ENCODE measurements at regions not wholly inside any gene's neighbourhood (a gene's known extent, or its start where the extent isn't known, plus 50 kb on each side); places are given as distances from the start of the nearest gene placed in this dataset.

DNA sequence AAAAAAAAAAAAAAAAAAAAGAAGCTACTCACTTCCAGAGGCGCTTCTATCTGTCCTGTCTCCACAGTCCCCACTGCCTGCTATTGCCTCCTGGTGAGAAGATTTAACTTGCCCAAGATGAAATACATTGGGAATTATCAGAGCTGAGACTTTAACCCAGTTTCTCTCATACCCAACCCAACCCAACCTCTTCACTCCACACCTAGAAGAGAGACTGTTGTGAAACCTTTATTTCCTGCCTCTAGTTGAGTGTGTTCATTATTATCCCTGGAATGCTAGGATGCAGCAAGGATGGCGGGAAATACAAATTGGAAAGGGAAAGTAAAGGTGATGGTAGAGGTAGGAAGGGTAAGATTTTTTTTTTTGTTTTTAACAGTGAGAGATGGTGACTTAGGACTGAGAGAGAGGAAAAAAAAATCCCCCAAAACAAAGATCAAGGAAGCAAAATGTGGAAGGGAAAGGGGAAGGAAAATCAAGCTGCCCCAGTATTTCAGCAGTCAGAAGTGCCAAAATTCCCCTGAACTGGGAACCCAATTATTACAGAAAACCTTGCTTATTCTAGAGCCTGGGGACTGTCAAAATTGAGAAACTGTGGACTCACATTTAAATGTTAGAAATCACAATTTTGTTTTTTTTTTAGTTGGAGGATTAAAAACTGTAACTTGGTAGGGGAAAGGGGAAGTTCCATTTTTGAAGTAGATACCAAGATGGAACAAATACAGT is 253.0 kb downstream of the PTTG2 start:
- TF ChIP-seq GATA3 (IDR thresholded peaks at IDR 0.05; ENCODE audit: low read depth, low read length) (no peak), GATA2 (IDR thresholded peaks at IDR 0.05; ENCODE audit: low read depth, low read length) (no peak)

DNA sequence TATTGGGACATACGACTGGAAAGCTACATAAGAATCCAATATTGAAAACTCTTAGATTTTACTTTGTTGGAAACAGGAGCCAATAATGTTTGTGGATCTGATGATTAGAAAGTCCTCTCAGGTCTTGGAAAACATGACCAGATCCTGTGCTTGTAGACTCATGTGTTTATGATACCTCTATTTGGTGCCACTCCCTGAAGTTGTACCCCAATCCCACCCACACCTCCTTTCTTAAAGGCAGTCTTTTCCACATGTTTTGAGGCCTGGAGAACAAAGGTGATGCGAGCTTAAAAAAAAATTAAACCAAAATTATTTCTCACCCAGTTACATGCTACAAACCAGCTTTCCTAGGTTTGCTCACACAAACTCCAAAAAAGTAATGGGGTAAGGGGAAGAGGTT is 262.7 kb downstream of the PTTG2 start:
- TF ChIP-seq GATA2 (IDR thresholded peaks at IDR 0.05; ENCODE audit: low read depth, low read length) = no peak
- no peak for TF ChIP-seq GATA3 (IDR thresholded peaks at IDR 0.05; ENCODE audit: low read depth, low read length)

DNA sequence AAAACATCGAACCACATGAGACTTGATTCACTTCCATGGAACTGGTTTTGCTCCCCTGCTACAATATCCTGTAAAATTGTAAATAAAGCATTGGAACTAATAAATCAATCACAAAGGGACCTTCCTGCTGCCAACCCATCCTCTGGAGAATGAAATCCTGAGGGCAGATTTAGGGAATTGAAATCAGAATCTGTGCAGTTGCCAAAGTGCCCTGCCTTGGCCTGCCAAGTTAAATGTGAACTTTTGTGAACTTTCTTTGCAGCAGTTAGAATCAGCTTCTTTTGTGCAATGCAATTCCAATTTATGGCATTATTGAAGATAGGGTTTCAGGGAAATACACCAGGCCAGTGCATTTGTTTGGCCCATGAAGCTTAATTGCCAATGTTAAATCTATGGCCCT is 263.1 kb downstream of the PTTG2 start:
- TF ChIP-seq GATA2 (IDR thresholded peaks at IDR 0.05; ENCODE audit: low read depth, low read length) = no peak
- TF ChIP-seq GATA3 (IDR thresholded peaks at IDR 0.05; ENCODE audit: low read depth, low read length) = no peak

DNA sequence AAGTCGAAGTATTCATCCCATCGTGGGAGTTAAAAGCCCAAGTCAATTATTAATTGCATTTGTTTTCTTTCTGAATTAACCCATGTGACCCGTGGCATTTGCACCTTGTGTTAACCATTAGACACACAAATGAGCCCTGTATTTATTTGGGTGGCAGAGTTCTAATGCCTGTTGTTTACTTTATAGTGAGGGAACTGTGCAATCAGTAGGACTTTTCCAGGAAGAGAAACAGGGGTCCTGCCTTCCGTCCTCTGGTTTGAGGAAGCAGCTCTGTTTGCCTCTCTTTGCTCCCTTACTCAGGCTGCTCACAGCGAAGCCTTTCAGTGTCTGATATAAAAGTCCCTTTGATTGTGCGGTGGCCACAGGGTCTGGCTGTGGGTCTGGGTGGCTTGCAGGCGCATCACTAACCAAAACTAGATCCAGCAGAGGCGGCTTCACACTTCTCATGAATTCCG is 263.6 kb downstream of the PTTG2 start:
- TF ChIP-seq GATA3 (IDR thresholded peaks at IDR 0.05; ENCODE audit: low read depth, low read length) = no peak
- TF ChIP-seq GATA2 (IDR thresholded peaks at IDR 0.05; ENCODE audit: low read depth, low read length) = no peak

DNA sequence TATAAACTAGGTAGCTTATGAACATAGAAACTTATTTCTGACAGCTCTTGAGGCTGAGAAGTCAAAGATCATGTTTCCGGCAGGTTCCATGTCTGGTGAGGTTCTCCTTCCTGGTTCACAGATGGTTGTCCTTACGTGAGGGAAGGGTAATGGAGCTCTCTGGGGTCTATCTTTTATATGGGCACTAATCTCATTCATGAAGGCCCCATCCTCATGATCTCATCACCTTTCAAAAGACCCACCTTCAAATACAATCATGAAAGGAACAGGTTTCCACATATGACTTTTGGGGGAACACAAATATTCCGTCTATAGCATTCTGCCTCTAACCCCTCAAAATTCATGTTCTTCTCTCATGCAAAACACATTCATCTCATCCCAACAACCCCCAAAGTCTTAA is 264.7 kb downstream of the PTTG2 start:
- no peak for TF ChIP-seq GATA3 (IDR thresholded peaks at IDR 0.05; ENCODE audit: low read depth, low read length)
- TF ChIP-seq GATA2 (IDR thresholded peaks at IDR 0.05; ENCODE audit: low read depth, low read length) = no peak

DNA sequence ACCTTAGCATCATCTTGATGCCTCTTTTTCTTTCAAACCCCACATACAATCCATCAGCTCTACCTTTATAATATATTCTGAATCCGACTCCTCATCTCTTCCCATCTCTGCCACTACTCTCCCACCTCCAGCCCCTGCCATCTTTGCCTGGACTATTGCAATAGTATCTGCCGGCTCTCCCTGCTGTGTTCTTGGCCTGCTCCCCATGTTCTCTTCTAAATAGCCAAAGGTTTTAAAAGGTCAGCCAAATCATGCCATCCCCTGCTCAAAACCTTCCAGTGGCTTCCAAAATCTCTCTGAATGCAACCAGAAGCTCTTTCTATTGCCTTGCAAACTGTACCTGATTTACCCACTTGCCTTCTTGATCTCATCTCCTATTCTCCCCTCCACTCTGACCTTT is 266.0 kb downstream of the PTTG2 start:
- TF ChIP-seq GATA2 (IDR thresholded peaks at IDR 0.05; ENCODE audit: low read depth, low read length) (no peak), GATA3 (IDR thresholded peaks at IDR 0.05; ENCODE audit: low read depth, low read length) (no peak)

DNA sequence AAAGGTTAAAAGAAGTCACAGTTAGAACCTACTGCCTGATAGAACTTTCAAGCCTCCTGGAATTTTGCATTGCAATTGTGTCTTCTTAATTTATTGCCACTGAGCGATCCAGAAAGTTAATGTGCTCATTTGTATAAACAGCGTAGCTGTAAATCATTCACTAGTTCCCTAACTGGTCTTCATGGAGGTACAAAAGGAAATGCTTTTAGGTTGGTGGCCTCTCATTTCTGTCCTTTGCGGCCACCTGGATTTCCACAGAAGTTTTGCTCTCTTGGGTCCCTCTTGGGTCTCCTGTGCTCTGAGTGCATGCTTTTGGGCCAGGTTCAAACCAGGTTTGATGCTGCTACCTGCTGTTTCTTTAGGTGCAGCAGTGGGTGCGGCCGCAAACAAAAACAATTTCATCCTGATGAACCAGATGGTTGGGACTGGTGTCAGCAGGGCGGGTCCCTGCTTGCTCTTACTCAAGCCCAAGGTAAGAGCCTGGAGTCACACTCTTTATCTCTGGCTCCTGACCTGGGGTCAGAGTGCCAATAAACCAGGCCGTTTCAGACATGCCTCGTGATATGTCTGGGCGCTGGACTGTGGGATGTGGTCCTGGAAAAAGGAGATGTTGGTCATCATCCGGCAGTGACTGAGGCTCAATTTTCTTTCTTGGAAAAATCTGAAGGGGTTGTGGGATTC is 270.1 kb downstream of the PTTG2 start:
- no peak for TF ChIP-seq GATA3 (IDR thresholded peaks at IDR 0.05; ENCODE audit: low read depth, low read length)
- TF ChIP-seq GATA2 (IDR thresholded peaks at IDR 0.05; ENCODE audit: low read depth, low read length) = no peak

DNA sequence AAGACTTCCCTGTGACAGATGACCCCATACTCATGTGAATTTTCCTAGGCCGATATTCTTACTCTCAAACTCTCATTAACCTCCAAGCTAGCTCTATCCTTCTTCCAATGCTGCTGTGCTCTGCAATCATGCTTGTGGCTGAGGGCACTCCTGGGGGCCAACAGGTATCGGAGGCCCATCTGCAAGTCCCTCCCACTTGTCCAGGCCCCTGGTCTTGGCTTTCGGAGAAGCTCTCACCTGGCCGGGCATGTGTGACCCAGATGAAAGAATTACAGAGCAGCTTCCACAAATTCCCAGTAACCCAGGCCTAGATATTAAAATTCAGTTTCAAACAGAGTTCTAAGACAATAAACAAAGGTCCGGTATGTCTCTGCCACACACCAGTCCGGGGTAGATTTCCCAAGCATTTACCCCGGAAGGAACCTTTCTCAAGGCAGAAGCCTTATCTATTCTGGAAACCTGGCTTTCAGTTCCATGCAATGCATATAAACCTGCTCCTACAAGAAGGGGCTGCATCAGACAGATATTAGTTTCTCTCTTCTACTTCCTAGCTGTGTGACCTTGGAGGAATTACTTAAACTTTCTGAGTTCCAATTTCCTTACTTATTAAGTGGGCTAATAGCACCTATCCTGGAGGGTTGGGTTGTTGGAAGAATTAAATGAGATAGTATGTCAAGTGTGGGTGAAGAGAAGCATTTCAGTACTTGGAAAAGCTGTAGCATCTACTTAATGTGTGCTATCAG is 270.8 kb downstream of the PTTG2 start:
- no peak for TF ChIP-seq GATA3 (IDR thresholded peaks at IDR 0.05; ENCODE audit: low read depth, low read length)
- TF ChIP-seq GATA2 (IDR thresholded peaks at IDR 0.05; ENCODE audit: low read depth, low read length) = no peak

DNA sequence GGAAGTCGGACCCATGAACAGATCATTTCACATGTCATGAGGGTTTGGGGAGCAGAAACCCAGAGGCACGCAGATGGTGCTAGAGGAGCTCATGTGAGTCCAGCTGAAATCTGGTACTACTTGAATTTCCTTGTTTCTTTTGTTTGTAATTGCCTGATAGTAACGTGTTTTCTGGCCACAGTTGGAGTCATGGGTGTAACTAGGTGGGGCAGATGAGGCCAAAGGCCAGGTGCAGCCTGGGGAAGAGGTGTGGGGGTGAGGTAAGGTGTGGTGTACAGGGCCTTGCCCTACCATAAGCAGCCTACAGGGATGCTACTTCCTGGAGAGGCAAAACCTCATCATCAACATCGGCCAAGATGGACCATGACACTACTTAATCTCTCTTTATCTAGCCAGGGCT is 271.4 kb downstream of the PTTG2 start:
- no peak for TF ChIP-seq GATA2 (IDR thresholded peaks at IDR 0.05; ENCODE audit: low read depth, low read length)

DNA sequence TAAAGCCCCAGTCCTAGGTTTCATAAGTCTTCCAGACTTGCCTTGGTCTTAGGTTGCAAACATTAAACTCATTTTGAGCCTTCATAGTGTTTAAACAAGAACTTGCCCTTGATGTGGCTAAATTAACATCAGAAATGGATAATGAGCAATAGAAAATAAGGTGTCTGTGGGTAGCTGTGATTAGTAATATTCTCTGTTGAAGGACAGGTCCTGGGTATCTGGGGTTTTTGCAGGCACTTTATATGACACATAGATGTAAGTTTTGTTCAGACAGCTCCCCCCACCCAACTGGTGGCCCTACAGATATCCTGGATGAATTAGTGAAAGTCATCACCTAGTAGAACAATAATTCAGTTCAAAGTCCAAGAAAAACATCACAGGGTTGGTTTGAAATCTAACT is 272.5 kb downstream of the PTTG2 start:
- no peak for TF ChIP-seq GATA3 (IDR thresholded peaks at IDR 0.05; ENCODE audit: low read depth, low read length)
- no peak for TF ChIP-seq GATA2 (IDR thresholded peaks at IDR 0.05; ENCODE audit: low read depth, low read length)

DNA sequence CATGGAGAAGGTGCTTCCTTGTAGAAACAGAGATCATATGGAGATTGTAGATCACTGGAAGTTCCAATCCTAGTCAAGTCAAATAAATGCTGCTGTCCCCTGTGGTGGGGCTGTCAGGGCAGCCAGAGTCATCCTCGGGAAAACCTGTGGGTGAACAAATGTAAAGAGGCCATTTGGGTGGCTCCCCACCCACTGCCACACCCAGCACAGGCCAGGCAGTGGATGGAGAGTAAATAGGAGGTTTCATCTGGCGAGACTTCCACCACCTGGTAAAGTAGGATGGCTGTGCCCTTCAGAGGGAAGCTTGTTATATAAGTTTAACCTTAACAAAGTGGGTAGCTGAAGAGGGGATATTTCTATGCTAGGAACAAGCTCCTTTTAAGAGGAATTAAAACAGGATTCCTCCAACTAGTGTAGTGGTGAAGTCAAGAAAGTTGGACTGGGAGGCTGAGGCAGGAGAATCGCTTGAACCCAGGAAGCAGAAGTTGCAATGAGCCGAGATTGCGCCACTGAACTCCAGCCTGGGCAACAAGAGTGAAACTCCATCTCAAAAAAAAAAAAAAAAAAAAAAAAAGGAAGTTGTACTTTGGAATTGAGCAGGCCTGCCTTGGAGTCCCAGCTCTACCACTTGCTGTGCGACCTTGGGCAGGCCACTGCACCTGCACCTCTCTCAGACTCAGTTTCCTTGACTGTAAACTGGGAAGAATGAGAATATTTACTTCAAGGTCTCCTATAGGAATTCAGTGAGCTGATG is 273.7 kb downstream of the PTTG2 start:
- TF ChIP-seq GATA3 (IDR thresholded peaks at IDR 0.05; ENCODE audit: low read depth, low read length) (no peak), GATA2 (IDR thresholded peaks at IDR 0.05; ENCODE audit: low read depth, low read length) (no peak)

DNA sequence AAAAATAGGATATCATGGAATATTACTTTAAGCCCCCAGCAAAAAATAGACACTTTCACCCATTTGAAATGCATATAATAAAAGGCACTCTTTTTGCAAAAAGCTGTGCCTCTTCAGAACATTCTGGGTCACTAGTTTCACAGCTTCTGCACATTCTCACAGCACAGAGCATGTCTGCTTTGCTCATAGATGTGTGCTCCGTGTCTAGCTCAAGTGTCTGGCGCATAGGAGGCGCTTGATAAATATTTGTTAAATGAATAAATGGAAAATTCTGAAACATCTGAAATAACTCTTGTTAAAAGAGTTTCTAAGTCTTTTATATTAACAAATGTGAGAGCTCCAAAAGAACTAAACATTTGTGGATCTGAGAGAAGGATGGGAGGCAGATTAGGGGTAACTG is 275.2 kb downstream of the PTTG2 start:
- TF ChIP-seq GATA3 (IDR thresholded peaks at IDR 0.05; ENCODE audit: low read depth, low read length) (no peak), GATA2 (IDR thresholded peaks at IDR 0.05; ENCODE audit: low read depth, low read length) (no peak)

DNA sequence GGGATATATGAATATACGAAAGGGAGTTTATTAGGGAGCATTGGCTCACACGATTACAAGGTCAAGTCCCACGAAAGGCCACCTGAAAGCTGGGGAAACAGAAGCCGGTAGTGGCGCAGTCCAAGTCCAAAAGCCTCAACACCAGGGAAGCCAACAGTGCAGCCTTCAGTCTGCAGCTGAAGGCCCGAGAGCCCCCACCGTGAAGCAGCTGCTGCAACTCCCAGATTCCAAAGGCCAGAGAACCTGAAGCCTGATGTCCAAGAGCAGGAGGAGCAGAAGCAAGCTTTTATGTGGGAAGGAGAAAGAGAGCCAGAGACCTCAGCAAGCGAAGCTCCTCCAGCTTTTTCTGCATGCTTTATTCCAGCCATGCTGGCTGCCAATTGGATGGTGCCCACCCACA is 275.8 kb downstream of the PTTG2 start:
- TF ChIP-seq GATA3 (IDR thresholded peaks at IDR 0.05; ENCODE audit: low read depth, low read length) (no peak), GATA2 (IDR thresholded peaks at IDR 0.05; ENCODE audit: low read depth, low read length) (no peak)

DNA sequence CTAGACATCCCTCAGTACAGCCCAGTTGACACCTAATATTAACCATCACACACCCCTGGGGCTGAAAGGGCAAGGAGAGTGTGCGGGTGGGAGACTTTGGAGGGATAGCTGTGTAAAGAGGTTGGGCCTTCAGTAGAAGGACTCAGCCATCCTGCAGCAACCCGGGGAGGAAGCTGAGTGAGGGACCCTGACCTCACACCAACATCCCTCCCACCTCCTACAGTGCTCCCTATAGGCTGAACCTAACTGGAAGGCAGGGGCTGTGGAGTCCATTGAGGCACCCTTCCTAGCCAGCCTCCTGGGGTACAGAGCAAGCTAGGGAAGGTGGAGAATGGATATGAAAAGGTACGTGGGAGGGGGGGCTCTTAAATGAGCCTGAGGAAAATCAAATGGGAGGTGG is 276.3 kb downstream of the PTTG2 start:
- TF ChIP-seq GATA2 (IDR thresholded peaks at IDR 0.05; ENCODE audit: low read depth, low read length) (no peak), GATA3 (IDR thresholded peaks at IDR 0.05; ENCODE audit: low read depth, low read length) (no peak)

Measured in SH-SY5Y (cell line).